Endothelial cell of umbilical vein (primary cell): ENCODE measurements at regions not wholly inside any gene's neighbourhood (a gene's known extent, or its start where the extent isn't known, plus 50 kb on each side); places are given as distances from the start of the nearest gene placed in this dataset.

Source experiments
- EZH2 ChIP-seq: IDR thresholded peaks from 2 replicates; pipeline ENCODE4 v1.6.1; 2012; ENCODE audit warnings: borderline replicate concordance, low read depth, mild to moderate bottlenecking, moderate library complexity, low read length, inconsistent platforms; ENCODE audit not compliant: severe bottlenecking
- JUN ChIP-seq: IDR thresholded peaks from 2 replicates; pipeline ENCODE4 v1.6.1; 2011; ENCODE audit warnings: borderline replicate concordance, low read depth; ENCODE audit not compliant: insufficient read length, insufficient read depth
- MYC ChIP-seq: IDR thresholded peaks from one replicate; pipeline ENCODE4 v1.6.1; 2011; ENCODE audit warnings: mild to moderate bottlenecking, low read depth, low read length
- POLR2A ChIP-seq: IDR thresholded peaks from 2 replicates; pipeline ENCODE4 v1.6.1; 2012; ENCODE audit warnings: low read depth, mild to moderate bottlenecking, control low read depth, low read length
- POLR2AphosphoS5 ChIP-seq: IDR thresholded peaks from 2 replicates; pipeline ENCODE4 v1.6.1; 2012; ENCODE audit warnings: low read depth, mild to moderate bottlenecking, control low read depth, low read length, moderate library complexity; ENCODE audit not compliant: insufficient read depth
- TF ChIP-seq, protein P1 (sequence below), 2 donors: IDR thresholded peaks; 1 replicate in 1 of 2; 2 replicates in 1 of 2; pipeline ENCODE4 v1.5.1; 2011; ENCODE audit warnings: low read length in 2 of 2, mild to moderate bottlenecking in 2 of 2, moderate library complexity in 2 of 2, control low read depth in 1 of 2, inconsistent platforms in 1 of 2, low read depth in 1 of 2; ENCODE audit not compliant: insufficient read depth in 1 of 2; ENCODE audit errors: extremely low read depth in 1 of 2

- TF ChIP-seq JUN = no peak
- TF ChIP-seq POLR2AphosphoS5 = no peak
- TF ChIP-seq, protein P1, sequence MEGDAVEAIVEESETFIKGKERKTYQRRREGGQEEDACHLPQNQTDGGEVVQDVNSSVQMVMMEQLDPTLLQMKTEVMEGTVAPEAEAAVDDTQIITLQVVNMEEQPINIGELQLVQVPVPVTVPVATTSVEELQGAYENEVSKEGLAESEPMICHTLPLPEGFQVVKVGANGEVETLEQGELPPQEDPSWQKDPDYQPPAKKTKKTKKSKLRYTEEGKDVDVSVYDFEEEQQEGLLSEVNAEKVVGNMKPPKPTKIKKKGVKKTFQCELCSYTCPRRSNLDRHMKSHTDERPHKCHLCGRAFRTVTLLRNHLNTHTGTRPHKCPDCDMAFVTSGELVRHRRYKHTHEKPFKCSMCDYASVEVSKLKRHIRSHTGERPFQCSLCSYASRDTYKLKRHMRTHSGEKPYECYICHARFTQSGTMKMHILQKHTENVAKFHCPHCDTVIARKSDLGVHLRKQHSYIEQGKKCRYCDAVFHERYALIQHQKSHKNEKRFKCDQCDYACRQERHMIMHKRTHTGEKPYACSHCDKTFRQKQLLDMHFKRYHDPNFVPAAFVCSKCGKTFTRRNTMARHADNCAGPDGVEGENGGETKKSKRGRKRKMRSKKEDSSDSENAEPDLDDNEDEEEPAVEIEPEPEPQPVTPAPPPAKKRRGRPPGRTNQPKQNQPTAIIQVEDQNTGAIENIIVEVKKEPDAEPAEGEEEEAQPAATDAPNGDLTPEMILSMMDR (IDR thresholded peaks at IDR 0.05; ENCODE audit: extremely low read depth in 1 of 2, insufficient read depth in 1 of 2, low read depth in 1 of 2, low read length in 2 of 2) = no peak
- TF ChIP-seq MYC = no peak
- no peak for TF ChIP-seq POLR2A
- TF ChIP-seq EZH2 = no peak
Measured at GRCh38 chr2:121961761-121962160, 206.3 kb downstream of the TSN start.
